ENCODE measurements at regions not wholly inside any gene's neighbourhood (a gene's known extent, or its start where the extent isn't known, plus 50 kb on each side); places are given as distances from the start of the nearest gene placed in this dataset.
A peak's percentile ranks its signal among the peaks of the same experiment; 100 is the strongest.
"Not testable (repeated sequence)": the region's sequence is repeated elsewhere in the genome, so short reads cannot be mapped to it uniquely, and the experiment has no call there.

- no peak for ATAC-seq
- no peak for DNase-seq (ENCODE audit: low spot score)
Observed at GRCh38 chr10:130707389-130707979, 571.3 kb downstream of the GLRX3 start.

- DNase-seq (ENCODE audit: low spot score) (no peak), ATAC-seq (no peak)
Observed at GRCh38 chr10:130708465-130709070, 572.4 kb downstream of the GLRX3 start.

DNA sequence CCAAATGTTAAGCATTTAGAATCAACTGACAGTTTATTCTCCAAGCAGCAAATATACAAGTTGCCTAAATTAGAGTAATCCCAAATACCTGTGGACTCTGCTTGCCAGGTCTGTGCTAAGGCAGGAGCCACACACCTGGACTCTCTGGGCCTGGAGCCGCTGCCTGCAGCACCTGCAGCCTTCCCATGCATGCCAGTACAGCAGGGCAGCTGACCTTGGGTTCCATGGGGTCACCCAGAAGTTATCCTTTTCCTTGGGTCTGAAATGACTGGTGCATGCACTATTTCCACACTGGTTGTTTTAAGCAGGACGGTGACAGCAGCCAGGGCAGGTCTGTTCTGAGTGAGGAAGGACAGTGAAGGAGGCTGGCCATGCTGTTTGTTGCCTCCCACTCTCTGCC, 573.2 kb downstream of the GLRX3 start:
- ATAC-seq (no peak), DNase-seq (ENCODE audit: low spot score) (no peak)

- ATAC-seq (no peak), DNase-seq (ENCODE audit: low spot score) (no peak)
Observed at GRCh38 chr10:130711072-130711471, 574.9 kb downstream of the GLRX3 start.

DNA sequence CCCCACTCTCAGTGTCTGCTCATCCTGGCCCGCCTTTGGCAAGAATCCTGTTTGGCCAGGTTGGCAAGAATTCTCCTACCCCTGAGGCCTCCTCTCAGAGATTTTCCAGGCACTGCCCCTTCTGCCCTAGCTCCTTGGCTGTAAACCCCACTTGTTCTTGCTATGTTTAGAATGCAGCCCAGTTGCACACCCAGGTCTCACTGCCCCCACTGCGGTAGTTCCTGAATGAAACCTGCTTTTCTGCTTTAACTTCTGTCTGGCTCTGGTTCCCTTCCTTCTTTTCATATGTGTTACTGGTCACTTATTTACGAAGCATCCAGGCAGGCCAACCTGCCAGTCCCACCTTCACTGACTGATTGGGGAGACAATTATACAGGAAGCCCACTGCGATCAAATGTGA, 576.9 kb downstream of the GLRX3 start:
- ATAC-seq (no peak), DNase-seq (ENCODE audit: low spot score) (no peak)

DNA sequence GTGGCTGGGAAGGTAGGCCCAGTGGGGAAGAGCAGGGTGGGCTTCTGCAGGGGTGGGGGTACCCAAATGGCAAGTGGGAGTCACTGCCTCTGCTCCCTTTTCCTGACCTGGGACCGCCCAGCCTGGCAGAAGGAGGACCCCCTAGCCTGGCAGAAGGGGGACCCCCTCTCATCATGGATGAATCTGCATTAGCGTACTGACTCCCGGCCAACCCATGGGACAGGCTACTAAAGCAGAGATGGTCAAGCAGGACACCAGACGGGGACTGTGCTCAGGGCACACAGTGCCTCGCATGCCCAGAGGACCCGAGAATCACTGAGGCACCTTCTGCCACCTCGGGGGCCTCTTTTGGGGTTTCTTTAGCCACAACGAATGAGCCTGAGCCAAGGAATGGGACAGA, 577.5 kb downstream of the GLRX3 start:
- ATAC-seq (no peak), DNase-seq (ENCODE audit: low spot score) (no peak)

GRCh38 chr10:130714742-130715467, 578.7 kb downstream of the GLRX3 start:
- ATAC-seq (no peak), DNase-seq (ENCODE audit: low spot score) (no peak)

GRCh38 chr10:130715686-130716670, 579.8 kb downstream of the GLRX3 start:
- no peak for DNase-seq (ENCODE audit: low spot score)
- ATAC-seq, result peak; percentile 43

DNA sequence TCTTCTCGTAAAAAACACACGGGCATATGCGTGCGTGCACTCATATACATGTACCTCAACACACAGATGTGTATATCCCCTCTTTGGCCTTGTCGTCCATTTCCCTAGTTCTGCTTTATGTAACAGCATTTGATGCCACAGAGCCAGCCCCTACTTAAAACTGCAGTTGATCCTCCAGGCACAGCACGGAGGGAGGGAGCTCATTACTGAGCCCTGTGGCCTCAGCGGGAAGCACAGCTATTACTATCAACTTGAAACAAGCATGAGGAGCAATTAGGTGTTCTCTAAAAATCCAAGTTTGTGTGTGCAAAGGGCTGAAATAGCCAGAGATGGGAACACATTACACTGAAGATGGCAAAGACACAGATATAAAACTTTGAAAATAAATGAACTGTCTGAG, 580.9 kb downstream of the GLRX3 start:
- no peak for DNase-seq (ENCODE audit: low spot score)
- no peak for ATAC-seq

GRCh38 chr10:130718744-130719447, 582.7 kb downstream of the GLRX3 start:
- ATAC-seq; DNase-seq (ENCODE audit: low spot score): not testable (repeated sequence)

DNA sequence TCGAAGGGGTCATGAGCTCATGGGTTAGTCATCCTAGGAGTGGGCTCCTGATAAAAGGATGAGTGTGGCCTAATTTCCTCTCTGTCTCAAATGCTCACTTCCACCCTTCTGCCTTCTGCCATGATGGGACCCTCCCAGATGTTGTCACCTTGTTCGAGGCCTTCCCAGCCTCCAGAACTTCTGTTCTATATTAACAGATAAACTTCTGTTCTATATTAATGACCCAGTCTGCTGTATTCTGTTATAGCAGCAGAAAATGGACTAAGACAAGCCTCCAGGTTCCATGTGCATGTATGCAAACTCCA, 583.2 kb downstream of the GLRX3 start:
- no peak for ATAC-seq
- no peak for DNase-seq (ENCODE audit: low spot score)

DNA sequence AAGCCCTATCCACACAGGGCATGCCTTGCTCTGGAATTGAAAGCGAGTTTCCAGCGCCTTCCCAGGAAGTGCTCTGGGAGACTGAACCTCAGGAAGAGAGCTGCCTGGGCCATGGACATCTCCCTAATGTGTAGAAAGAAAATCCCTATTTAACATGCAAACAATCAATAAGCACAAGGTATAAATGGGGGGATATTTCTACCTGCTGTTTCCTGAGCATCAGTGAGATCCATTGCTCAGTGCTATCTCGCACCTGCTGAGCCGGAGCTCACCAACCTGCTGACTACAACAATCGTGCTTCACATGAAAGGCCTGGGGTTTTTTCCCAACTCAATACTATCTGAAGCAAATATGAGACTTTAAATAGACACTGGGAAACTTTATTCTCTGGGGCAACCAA, 584.0 kb downstream of the GLRX3 start:
- DNase-seq (ENCODE audit: low spot score) (no peak), ATAC-seq (no peak)

DNA sequence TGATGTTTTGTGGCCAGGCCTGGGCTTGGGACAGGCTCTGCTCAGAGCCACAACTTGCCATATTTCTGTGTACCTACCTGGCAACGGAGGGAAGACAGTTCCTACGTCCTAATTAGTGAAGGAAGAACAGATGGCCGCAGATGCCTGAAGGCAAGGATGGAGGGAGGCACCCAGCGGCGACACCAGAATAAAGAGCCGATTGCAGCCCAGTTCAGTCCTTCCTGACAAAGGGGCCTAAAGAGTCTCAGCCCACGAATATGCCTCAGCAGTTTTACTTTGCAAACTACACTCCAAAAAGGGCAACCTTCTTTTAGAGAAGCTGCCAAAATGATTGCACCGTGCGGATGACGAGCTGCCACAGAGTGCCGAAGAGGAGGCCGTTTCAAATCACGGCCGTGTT, 585.8 kb downstream of the GLRX3 start:
- no peak for DNase-seq (ENCODE audit: low spot score)
- ATAC-seq, result no peak

DNA sequence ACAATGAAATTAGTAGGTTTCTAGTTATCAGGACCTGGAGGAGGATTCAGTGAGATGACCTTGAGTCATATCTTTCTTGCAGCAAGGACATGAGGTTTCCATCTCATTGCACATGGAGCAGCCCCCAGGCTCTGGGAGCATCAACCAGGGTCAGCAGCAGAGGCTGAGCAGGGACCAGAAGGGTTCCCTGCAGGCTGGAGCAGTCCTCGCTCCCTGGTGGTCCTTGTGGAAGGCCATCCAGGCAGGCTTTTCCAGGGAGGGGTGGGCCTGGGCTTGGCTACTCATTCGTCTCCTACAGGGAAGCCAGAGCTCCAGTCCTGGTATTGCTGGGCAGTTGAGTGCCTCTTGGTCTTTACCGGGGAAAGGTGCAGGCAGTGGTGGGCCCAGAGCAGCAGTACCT, 587.5 kb downstream of the GLRX3 start:
- ATAC-seq, result no peak

DNA sequence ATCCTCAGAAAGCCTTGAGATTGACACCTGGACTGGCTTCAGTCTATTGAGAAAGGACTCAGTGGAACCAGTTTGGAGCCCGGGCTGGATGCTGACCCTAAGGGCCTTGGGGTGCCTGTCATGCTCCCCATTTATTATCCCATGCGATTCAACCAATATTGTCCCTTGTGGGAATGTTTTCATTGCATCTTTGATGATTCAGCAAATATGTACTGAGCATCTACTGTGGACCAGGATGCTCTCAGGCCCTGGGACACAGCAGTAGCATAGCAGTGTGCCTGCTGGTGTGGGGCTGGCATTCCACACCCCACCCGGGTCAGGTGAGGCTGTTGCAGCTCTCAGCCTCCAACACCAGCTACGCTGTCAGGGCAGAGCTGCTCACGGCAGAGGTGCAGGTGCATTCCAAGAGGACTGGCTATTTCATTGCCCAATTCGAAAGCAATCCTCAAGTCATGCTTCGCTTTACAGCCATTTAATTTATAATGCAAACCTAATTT, 586.0 kb downstream of the TCERG1L start:
- DNase-seq (ENCODE audit: low spot score) (no peak), ATAC-seq (no peak)

More for the DNA sequence above, 587.5 kb downstream of the GLRX3 start:
- no peak for DNase-seq (ENCODE audit: low spot score)

GRCh38 chr10:130726996-130727725, 584.4 kb downstream of the TCERG1L start:
- ATAC-seq (no peak), DNase-seq (ENCODE audit: low spot score) (no peak)

GRCh38 chr10:130727766-130728490, 583.6 kb downstream of the TCERG1L start:
- no peak for ATAC-seq

DNA sequence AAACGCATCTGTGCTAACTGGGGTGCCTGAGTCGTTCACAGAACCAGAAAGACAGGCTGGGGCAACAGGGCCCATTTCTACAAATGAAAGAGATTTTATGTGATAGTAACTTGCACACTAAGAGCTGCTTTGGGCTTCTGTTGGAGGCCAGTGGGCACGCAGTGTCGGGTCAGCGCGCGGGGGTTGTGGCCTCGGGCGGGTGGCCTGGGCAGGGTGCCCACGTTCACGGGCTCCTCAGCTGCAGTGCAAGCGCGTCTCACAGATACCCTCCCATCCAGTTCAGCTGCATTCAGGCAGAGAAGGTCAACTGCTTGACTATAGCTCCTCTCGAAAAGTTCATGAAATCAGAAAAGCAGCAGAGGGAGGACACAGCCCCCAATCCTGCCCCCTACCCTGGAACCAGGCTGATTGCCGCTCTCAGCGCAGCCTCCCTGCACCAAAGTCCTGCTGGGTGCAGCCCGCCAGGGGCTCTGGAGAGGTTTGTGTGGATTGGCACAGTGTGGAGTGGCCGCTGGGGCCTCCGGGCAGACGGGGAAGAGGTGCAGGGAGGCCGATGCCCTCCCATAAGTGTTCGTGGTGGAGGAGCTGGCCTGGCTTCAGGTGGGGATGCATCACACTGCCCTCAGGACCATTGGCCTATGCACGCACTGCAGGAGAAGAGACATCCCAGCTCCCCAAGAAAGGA, 582.8 kb downstream of the TCERG1L start:
- DNase-seq (ENCODE audit: low spot score), result no peak
- no peak for ATAC-seq

More at GRCh38 chr10:130727766-130728490, 583.6 kb downstream of the TCERG1L start:
- DNase-seq (ENCODE audit: low spot score), result no peak

DNA sequence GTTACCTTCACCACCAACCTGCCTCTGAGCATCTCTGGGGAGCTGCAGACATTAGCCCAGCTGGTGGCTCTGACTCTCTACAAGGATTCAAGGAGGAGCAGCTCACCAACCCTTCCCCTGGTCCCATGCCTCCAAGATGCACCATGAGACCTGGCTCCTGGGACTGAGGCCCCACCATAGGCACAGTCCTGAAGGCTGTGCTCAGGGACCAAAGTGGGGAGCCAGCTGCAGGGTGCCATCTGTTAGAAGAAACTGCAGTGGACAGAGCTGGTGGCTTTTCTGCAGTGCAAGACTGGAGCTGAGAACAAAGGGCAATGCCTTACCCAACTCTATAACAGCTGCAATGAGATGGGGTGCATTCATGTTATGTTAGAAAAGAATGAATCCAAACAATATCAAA, 581.6 kb downstream of the TCERG1L start:
- no peak for DNase-seq (ENCODE audit: low spot score)
- ATAC-seq, result no peak

All from left lobe of liver (tissue), 2 donors.